ENCODE measurements at regions not wholly inside any gene's neighbourhood (a gene's known extent, or its start where the extent isn't known, plus 50 kb on each side); places are given as distances from the start of the nearest gene placed in this dataset.

- TF ChIP-seq CTCF (IDR thresholded peaks at IDR 0.05): no peak
- TF ChIP-seq ZFX (IDR thresholded peaks at IDR 0.05; ENCODE audit: borderline replicate concordance): no peak
Observed at GRCh38 chrY:18889548-18889947, 116.0 kb upstream of the HSFY2 start.
